KOPT-K1 (cell line): ENCODE measurements at regions not wholly inside any gene's neighbourhood (a gene's known extent, or its start where the extent isn't known, plus 50 kb on each side); places are given as distances from the start of the nearest gene placed in this dataset.

Experiments
- H3K27ac ChIP-seq: fragments of 200-600 bp; sonication (generic); 2 replicates; pipeline ENCODE4 v1.5.1; 2016; ENCODE audit warnings: antibody characterized with exemption, mild to moderate bottlenecking, low read depth, low read length; ENCODE audit not compliant: poor library complexity, severe bottlenecking
- H3K36me3 ChIP-seq: fragments of 200-600 bp; sonication (generic); 2 replicates; pipeline ENCODE4 v1.5.1; 2017; ENCODE audit warnings: antibody characterized with exemption, mild to moderate bottlenecking, low read length, moderate library complexity; ENCODE audit not compliant: insufficient read depth
- H3K9me3 ChIP-seq: fragments of 200-600 bp; sonication (generic); 2 replicates; pipeline ENCODE4 v1.5.1; 2017; ENCODE audit warnings: antibody characterized with exemption, low read length, mild to moderate bottlenecking; ENCODE audit not compliant: insufficient read depth, poor library complexity, severe bottlenecking

DNA sequence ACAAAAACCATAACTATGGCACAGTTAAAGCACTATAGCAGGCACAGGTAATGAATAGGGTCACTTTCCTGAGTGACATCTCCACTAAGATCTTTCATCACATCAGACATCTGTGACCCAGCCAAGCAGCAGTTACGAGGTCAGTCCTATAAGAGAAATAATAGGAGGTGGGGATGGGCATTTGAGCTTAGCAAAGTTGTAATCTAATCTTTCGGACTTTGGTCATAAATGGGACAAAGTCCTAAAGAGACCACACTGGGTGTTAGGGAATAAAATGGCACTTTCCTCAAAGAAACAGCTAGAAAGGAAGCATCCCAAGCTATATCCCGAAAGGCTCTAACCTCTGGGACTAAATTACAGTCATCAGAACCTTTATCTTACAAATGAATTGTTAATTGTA, 432.2 kb downstream of the PIK3R1 start:
- no peaks in the 10 kb centered on the region for H3K36me3 ChIP-seq
- H3K27ac ChIP-seq, result no peak overlapping the region
- no peaks in the 10 kb centered on the region for H3K9me3 ChIP-seq

- Histone ChIP-seq H3K9me3 (no peaks in the 10 kb centered on the region), H3K36me3 (no peaks in the 10 kb centered on the region), H3K27ac (no peak overlapping the region)
These were observed 433.6 kb downstream of the PIK3R1 start for GRCh38 chr5:68648944-68649857.

DNA sequence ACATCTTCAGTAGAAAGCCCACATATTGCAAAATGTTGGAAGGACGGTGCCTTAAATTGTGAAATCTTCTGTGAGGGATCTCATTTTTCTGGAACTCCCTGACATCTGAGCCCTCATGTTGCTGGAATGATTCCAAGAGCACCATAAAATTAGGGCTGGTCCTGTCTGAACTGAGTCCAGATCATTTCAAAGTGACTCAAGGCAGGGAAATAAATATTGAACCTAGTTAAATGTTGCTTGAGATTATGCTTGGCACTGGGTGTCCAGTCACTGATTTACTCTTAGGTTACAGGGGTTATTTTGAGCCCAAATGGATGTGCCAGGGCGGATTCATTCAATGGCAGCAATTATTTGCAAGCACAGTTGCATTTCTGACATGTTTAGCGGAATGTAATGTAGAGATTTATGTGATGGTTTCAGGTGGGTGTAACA, 437.0 kb downstream of the PIK3R1 start:
- H3K9me3 ChIP-seq, result no peaks in the 10 kb centered on the region
- H3K27ac ChIP-seq, result no peak overlapping the region
- no peaks in the 10 kb centered on the region for H3K36me3 ChIP-seq

DNA sequence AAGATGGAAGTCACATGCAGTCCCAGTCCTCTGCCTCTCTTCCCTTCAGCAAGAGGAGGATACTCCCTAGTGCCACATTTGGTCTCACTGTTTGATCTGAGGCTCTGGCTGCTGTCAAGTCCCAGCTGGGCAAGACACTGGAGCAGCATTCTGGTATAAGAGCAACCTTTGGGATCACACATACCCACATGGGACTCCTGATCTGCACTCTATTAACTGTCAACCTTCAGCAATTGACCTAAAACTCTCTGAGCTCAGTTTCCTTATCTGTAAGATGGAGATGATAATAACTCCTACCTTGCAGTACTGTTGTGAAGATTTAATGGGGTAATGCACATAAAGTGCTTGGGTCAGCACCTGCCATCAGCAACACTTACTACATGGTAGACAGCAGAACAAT, 437.9 kb downstream of the PIK3R1 start:
- Histone ChIP-seq H3K36me3 (no peaks in the 10 kb centered on the region), H3K9me3 (no peaks in the 10 kb centered on the region), H3K27ac (no peak overlapping the region)

- Histone ChIP-seq H3K9me3 (no peaks in the 10 kb centered on the region), H3K36me3 (no peaks in the 10 kb centered on the region), H3K27ac (no peak overlapping the region)
These were observed 436.5 kb upstream of the SLC30A5 start for GRCh38 chr5:68657055-68657961.

DNA sequence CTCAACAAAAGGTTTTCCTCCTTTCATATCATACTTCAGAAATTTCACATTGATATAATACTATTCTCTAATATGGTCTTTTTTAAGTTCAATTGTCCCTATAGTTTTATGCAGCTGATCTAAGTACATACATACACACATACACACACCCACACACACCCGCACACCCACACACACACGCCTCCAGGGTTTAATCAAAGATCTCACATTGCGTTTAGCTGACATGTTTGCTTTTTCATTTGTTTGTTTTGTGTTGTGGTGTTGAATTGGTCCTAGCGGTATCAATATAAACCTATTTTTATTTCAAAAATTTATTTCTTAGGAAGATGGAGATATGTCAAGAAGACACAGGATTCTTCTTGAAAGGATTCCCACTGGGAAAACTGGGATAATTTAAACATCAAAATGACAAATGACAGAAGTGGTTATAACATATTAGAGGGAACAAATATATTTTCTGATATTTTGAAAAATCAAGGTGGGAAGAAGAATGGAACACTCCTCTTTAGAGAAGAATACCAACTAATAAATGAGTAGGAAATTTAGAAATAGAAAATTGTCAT, 434.9 kb upstream of the SLC30A5 start:
- Histone ChIP-seq H3K27ac (no peak overlapping the region), H3K36me3 (no peaks in the 10 kb centered on the region), H3K9me3 (no peaks in the 10 kb centered on the region)

GRCh38 chr5:68659881-68660280, 433.9 kb upstream of the SLC30A5 start:
- Histone ChIP-seq H3K36me3 (no peaks in the 10 kb centered on the region), H3K27ac (no peak overlapping the region), H3K9me3 (no peaks in the 10 kb centered on the region)

DNA sequence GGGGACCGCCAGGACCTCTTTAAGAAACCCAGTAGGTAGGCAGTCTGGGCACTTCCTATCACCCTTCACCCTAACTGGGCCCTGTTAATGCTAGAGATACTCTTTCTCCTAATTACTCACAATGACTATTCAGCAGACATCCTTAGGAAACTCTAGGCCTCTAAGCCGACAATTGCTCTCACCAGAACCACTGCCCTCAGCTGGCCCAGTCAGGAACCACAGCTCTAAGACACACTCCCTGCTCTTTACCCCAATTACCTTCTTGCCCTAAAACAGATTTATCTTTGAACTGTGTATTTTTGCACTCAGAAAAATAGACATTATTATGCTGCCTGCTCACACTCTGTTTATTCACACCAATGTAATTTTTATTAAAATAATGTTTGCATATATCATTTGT, 432.6 kb upstream of the SLC30A5 start:
- H3K27ac ChIP-seq, result no peak overlapping the region
- H3K9me3 ChIP-seq, result no peaks in the 10 kb centered on the region

GRCh38 chr5:68662804-68663307, 431.0 kb upstream of the SLC30A5 start:
- no peaks in the 10 kb centered on the region for H3K9me3 ChIP-seq
- no peak overlapping the region for H3K27ac ChIP-seq
- no peaks in the 10 kb centered on the region for H3K36me3 ChIP-seq

More for the DNA sequence above, 432.6 kb upstream of the SLC30A5 start:
- no peaks in the 10 kb centered on the region for H3K36me3 ChIP-seq

DNA sequence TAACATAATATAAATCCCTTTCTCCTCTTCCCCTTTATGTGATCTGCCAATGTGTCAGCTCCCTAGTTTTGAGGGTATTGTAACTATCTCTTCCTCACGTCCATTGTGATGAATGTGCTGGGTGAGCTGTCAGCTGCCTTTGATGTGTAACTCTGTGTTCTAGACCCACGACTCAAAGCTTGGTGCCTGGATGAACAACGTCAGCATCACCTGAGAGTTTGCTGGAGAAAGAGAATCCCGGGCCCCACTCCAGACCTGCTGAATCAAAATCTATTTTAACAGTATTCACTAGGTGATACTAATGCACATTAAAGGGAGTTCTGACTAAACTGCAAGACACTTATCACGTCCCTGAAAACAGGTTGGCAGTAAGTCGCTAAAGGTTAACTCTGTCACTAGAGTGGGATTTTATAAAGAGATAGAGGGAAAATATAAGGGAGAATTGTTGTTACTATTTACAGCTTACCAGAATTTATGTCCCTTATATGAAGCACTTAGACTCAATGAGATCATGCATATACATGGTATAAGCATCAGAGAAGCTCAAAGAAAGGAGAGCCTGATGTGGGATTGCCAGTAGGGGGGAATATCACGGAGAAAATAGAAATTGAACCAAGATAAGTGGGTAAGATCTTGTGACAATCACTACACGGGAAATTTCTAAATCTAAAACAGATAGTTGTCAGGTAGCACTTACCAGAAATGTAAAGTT, 423.8 kb upstream of the SLC30A5 start:
- Histone ChIP-seq H3K36me3 (no peaks in the 10 kb centered on the region), H3K9me3 (no peaks in the 10 kb centered on the region), H3K27ac (no peak overlapping the region)

- Histone ChIP-seq H3K36me3 (no peaks in the 10 kb centered on the region), H3K27ac (no peak overlapping the region), H3K9me3 (no peaks in the 10 kb centered on the region)
These were observed 420.6 kb upstream of the SLC30A5 start for GRCh38 chr5:68673106-68673822.

- Histone ChIP-seq H3K36me3 (no peaks in the 10 kb centered on the region), H3K27ac (no peak overlapping the region), H3K9me3 (no peaks in the 10 kb centered on the region)
These were observed 420.0 kb upstream of the SLC30A5 start for GRCh38 chr5:68673823-68674180.

DNA sequence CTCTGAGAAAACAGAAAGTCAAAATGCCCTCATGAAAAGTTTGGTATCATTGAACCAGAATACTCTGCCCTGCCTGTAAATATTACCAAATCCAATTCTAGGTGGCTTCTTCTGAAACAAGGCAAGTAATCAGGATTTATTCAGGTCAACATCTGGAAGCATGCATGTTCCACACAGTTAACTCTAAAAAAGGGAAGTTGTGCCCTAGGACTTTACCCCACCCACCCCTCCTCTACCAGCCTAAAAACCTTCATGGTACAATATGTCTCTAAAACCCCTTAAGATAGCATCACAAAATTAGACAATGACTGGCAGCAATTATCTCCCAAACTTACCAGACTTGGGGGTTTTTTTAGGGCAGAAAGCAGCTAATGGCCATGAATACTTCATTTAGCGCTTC, 414.8 kb upstream of the SLC30A5 start:
- H3K9me3 ChIP-seq, result no peaks in the 10 kb centered on the region
- H3K36me3 ChIP-seq, result no peaks in the 10 kb centered on the region
- H3K27ac ChIP-seq, result no peak overlapping the region

- Histone ChIP-seq H3K27ac (no peak overlapping the region), H3K9me3 (no peaks in the 10 kb centered on the region), H3K36me3 (no peaks in the 10 kb centered on the region)
These were observed 413.4 kb upstream of the SLC30A5 start for GRCh38 chr5:68680366-68680765.
